ENCODE measurements at regions not wholly inside any gene's neighbourhood (a gene's known extent, or its start where the extent isn't known, plus 50 kb on each side); places are given as distances from the start of the nearest gene placed in this dataset.

DNA sequence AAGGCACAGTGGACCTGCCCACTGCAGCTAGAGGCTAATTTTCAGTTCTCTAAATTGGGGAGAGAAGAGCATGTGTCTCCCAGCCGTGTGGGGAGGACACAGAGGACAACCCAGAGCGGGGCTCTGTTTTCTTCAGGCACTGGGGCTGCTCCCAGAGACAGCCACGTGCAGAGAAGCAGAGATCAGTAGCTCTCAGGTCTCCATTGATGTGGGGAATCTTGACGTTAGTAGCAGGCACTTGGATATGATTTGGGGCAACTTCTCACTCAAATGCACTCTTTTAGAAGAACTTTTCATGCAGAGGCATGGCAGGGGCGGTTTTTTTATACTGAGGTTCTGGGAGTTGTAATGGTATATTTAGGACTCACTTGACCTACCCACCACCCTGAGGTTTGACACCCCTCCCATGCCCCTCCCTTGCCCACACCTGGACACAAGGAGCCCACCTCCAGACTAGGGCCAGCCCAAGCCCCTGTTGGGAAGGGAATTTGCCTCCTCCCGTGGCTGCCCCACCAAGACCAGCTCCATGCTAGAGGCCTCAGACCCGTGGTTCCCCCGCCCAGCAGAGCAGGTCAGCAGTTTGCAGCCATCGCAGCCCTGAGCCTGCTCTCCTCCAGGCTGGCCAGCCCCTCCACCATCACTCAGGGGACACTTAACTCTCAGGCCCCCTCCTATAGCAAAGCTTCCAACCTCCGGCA is 94.2 kb upstream of the RTL6 start:
- DNase-seq (ENCODE audit: low read depth in 2 of 2): no peak

DNA sequence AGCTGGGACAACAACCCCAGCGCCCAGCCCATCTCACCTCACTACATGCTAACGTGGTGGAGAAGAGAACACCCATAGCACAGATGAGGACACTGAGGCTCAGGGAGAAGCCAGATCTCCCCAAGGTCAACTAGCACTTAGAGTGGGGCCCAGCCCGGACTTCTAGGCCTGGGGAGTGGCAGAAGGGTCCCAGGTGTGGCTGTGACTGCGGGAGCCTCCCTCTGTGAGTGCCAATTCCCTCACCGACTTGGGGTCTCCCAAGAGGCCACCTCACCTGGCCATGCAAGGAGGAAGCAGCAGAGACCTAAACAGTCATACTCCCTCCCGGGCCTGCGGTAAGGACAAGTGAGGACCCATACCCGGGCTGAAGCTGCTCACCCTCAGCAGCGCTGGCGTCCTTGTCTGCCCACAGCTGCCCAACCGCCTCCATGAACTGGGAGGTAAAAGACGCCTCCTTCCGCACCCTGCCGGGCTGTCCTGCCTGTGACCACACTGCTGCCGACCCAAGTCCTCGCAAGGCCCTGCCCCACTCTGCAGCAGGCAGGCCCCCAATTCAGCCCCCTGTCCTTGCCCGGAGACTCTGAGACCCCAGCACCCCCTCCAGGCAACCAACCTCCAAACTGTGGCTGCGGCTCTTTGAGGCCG is 93.2 kb upstream of the RTL6 start:
- no peak for DNase-seq (ENCODE audit: low read depth in 2 of 2)

DNA sequence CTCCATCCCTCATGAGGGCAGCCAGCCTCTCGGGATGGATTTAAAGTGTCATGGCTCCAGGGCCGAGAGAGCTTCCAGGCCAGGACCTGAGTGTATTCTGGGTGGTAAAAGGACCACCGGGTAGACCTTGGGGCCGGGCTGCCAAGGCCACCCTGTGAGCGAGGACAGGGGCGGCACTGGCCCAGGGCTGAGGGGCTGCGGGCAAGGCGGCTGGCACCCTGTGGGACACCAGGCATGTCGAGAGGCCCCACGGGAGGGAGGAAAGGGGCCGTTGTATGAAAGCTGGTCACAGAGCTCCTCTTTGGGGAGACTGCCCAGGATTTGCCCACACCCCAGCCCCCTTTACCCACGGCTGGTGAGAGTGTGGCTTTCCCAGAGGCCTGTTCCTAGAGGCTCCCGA is 92.3 kb upstream of the RTL6 start:
- no peak for DNase-seq (ENCODE audit: low read depth in 2 of 2)

DNA sequence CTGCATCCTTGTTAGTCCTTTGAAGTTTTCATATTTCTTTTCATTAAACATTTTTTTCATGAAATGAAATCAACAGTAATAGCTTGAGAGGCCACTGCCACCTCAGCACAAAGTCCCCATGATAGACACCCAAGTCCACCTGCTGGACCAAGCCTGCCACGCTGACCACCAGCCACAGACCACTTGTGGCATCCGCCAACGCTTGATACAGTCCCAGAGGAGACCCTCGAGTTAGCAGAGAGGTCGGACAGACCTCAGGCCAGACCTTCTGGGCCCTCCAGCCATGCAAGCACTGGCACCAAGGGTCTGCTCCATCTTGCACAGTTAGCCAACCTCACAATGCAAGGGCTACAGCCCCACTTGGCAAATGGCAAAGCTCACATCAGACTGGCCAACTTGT is 91.8 kb upstream of the RTL6 start:
- DNase-seq (ENCODE audit: low read depth in 2 of 2): no peak

DNA sequence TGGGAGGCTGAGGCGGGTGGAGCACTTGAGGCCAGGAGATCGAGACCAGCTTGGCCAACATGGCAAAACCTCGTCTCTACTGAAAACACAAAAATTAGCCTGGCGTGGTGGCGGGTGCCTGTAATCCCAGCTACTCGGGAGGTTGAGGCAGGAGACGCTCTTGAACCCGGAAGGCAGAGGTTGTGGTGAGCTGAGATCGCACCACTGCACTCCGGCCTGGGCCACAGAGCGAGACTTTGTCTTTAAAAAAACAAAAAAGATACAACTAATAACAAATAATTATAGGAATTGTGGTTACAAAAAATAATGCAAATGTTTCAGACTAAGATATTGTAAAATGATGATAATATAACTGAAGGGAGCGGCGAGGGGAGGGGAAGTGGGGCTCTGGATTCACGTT is 90.3 kb upstream of the RTL6 start:
- no peak for DNase-seq (ENCODE audit: low read depth in 2 of 2)

DNA sequence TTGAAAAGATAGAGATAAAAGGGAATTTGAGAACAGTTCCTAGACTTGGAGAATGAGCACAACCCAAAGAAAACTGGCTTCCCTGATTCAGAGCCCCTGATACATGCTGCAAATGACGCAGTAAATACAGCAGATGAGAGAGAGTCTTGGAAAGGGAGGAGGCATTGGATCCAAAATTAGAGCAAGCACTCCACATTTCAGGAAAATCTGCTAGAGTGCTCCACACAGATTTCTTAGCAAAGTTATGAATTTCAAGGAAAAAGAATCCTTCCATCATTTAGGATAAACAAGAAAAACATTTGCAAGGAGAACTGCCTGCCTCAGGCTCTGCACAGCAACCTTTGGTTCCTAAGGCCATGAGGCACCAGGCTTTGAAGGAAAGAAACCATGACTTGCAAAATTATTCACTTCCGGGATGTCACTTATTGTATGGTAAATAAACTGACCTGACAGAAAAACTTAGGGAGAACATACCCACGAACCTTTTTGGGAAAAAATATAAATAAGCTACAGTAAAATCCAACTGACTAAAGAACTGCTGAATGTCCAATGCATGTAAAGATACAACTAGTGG is 89.8 kb upstream of the RTL6 start:
- no peak for DNase-seq (ENCODE audit: low read depth in 2 of 2)

DNA sequence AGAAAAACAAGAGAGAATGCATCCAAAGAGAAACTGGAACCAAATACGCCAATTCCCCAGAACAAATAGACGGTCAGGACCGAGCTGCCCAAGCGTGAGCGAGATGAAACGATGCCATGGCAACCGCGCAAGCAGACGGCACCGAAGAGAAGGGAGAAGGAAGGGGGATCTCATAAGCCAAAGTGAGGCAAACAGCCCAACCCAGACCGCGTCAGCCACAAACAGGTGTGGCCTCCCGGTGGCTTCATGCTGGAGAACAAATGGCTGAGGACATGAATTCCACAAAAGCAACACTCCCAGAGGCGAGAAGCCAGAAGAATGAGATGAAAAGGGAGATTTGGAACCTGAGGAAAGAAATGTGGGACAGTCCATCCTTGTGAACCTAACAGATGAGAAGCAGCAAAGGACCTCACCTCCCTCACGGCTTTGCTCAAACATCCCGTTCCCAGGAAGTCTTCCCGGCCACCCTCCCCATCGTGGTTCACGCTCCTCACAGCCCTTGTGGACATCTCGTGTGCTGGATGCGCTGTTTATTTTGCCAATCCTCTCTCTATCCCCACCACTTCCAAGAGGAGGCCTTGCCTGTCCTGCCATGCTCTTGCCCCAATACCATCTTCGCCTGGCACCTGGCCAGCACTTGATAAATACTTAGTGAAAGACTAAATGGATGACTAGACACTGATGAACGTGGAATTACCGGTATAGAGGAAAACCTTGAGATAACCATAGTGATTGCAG is 89.1 kb upstream of the RTL6 start:
- DNase-seq (ENCODE audit: low read depth in 2 of 2): no peak

DNA sequence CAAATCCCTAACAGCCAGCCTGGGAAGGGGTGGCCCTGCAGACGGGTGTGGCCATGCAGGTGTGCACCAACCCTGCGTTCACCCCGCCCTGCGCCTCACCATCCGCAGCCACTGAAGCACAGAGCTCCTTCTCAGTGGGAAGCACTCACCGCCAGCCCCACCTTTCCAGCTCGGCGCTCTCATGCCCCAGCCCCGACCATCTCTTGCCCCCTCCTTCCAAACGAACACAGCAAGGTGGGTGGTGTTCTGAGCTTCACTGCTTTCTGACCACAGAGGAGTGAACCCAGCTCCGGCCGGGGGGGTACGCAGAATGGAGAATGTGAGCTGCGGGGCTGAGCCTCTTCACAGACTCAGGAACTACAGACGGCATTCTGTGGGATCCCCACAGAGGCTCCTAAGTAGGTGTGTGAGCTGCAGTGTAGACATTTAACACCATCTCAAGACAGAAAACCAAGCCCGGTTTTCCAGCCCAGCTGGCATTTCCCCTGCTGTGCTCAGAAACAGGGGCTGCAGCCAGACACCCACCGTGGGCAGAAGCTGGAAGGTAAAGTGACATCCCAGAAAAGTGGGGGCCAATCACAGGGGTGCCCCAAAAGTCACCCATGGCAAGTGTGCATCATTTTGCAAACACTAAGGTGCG is 88.4 kb upstream of the RTL6 start:
- DNase-seq (ENCODE audit: low read depth in 2 of 2): no peak

DNA sequence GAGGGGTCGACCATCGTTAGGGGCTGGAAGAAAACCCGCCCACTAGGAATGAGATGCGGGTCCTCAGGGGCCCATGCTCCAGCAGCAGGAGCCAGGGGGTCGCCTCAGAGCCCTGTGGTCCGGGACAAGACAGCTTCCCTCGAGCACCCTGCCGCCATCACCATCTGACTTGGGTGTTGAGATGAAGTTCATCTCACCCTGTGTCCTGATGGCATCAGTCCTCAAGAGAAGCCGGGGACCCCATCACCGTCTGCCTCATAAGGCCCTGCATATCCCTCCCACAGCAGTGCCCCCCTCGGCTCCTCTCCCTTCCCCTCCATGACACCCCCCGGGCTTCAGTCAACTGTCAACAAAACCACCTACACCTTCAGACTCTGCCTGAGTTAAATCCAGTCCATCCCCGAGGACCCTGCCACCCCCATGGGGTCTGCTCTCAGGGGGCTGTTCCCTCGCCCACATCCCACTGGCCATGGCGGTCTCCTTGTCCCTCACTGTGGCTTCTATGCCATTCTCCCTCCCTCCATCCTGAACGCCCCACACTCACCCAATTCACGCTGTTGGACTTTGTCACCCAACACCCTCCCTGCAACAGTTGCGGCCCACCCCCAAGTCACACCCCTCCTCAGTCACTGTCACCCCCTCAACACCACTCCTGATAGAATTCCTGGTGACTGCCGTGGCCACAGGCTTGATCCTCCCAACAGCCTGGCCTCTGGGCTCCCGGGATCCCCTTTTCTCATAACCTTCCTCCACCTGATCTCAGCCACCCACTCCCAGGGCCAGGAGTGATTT is 87.7 kb upstream of the RTL6 start:
- DNase-seq (ENCODE audit: low read depth in 2 of 2): no peak

DNA sequence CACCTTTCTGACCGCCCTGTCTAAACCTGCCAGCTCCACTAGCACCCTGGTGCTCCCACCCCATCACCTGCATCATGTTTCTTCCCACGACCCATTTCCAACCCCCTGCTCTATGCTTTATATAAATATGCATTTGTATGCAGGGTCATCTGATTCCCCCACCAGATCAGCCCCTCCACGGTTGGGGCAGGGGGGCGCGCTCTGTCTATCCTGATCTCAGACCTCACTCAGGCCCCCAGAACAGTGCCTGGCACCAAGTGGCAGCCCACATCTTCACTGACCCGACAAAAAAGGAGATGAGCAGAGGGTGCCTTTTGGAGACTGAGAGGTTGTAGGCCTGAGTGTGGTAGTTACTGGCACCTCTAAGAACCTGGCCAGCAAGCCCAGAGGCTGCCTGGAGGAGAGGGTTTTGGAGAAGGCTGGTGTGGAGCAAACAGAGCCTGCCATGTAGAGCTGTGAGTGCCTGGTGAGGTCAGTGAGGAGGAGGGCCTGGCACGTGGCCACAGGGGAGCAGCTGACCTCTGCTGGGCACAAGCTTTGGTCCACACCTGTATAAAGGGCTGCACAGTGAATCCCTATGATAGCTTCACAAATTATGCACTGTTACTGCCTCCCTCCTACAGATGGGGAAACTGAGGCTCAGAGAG is 86.3 kb upstream of the RTL6 start:
- no peak for DNase-seq (ENCODE audit: low read depth in 2 of 2)

DNA sequence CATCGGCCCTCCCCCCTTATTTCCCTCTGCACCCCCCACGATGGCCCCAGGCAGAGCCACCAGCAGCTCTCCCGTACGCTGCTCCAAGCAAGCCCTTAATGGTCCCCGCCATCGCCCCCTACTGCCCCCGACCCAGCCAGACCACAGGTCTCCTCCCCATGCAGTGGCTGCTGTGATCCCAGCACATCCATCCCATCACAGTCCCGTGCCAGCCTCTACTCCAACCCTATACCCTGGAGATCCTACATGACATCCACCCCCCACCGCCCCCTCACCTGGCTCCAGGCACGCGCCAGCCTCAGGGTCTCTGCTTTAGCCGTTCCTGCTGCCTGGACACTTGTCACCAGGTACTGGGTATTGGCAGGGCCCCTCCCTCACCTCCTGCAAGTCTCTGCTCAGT is 85.8 kb upstream of the RTL6 start:
- DNase-seq (ENCODE audit: low read depth in 2 of 2): no peak

DNA sequence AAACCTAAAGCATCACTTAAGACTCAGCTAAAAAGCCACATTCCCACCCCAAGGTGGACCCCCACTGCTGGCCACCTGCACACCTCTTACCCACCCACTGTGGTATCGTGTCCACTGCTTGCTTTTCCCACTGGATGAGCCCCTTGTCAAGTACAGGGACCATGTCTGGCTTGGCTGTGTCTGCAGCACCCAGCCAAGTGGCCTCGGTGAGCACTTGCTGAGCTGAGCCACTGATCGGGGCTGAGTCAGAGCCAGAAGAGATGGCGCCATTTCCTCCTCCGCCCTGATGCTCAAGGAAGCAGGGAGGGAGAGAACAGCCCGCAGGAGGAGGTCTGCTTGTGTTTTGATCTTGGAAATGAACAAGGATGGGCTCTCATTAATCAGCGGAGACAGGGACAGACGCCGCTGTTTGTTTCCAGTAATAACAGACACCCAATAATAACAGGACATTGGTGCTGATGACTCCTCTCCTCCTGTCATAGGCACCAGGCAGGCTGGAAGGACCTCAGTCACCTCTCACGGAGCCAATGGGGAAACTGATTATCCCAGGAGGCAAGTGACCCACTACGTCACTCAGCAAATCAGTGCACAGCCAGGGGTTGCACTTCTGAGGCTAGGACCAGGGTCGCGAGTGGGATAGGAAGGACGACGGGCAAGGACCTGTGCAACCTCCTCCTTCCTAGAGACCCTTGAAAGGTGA is 85.2 kb upstream of the RTL6 start:
- DNase-seq (ENCODE audit: low read depth in 2 of 2): no peak

DNA sequence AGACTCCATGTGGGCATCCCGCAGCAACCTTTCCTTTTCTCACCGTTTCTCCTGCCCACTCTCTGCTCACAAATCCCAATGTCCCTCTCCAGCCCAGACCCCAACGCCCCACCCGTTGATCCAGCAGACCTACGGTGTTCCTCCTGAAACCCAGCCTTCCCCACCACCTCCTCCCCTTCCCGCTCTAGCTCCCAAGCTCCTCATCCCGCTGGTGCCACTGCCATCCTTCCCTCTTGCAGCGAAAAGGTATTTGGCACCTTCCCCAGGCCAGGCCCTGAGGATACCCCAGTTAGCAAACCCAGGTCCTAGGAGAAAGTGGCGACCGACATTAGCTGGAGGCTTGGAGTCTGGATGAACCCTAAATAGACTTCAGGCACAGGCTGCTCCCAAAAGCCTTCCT is 84.0 kb upstream of the RTL6 start:
- no peak for DNase-seq (ENCODE audit: low read depth in 2 of 2)

DNA sequence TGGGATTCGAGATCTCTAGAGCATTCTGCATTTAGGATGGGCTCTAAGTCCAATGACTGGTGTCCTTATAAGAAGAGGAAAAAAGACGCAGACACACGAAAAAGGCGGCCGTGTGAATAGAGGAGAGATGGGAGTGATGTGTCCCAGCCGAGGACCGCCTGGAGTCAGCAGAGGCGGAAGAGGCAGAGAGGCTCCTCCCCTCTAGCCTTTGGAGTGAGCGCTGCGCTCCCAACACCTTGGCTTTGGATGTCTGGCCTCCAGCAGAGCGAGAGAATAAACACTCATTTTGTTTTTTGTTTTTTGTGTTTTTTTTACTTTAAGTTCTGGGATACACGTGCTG is 83.0 kb upstream of the RTL6 start:
- no peak for DNase-seq (ENCODE audit: low read depth in 2 of 2)

DNA sequence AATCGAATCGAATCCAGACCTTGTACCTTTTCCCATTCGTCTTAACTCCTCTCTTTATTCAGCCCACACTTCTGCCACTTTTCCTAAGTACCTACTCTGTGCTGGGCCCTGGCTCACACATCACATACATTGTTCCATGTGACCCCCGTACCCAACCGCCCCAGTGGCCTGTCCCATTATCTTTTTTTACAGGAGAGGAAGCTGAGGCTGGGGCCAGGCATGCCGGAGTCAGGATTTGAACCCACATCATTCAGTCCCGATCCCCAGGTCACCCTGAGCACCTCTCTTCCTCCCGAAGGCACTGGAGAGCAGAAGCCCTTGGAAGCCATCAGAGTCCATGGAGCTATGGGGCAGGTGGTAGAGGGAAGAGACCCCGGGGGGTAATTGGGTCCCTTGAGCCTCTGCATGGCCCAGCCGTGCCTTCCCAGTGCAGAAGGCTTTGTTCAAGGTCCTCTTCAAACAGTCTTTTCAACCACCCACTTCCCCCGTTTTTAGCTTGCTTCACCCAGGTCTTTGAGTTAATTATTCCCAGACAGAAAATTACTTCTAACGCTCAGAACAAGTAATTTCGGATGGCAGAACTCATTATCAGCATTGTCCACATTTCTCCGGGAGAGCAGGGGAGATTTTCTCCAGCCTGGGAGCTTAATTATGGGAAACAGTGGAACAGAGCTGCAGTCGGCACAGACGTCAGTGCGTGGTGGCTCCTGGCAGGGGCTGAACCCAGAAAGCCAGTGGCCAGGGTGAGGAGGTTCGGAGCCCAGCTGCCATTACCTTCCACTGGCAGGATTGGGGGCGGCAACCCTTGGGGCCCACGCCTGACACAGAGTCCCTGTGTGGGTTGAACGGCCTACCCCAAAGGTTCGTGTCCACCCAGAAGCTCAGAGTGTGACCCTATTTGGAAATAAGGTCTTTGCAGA is 82.4 kb upstream of the RTL6 start:
- DNase-seq (ENCODE audit: low read depth in 2 of 2): no peak

DNA sequence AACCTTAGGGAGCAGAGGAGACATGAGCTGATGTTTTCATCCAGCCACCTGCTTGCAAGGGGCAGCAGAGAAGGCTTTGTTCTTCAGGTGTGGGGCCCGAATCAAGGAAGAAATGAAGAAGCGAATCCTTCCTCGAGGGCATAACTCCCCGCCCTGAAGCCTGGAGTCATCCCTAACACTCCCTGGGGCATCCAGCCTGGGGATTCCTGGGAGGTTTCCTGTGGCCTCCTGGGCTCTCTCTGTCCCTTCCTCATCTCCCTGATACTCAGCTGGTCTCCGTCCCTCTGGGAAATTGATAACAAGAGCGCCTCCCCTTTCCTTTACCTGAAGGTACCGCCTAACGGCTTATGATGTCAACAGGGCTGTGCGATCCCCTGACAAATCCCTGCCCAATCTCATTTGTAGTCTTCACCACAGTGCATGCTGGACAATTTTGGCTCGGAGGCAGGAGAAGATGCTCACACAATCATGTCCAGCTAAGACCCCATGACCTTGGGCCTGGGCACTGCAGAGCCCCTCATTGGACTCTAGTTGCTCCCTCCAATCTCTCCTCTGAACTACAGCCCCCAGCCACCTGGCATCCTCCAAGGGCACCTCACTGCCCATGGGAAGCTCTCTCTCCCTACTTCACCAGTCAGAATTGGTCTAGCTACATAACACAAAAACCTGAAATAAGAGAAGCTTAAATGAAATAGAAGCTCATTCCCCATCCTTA is 80.6 kb upstream of the RTL6 start:
- DNase-seq (ENCODE audit: low read depth in 2 of 2): no peak

DNA sequence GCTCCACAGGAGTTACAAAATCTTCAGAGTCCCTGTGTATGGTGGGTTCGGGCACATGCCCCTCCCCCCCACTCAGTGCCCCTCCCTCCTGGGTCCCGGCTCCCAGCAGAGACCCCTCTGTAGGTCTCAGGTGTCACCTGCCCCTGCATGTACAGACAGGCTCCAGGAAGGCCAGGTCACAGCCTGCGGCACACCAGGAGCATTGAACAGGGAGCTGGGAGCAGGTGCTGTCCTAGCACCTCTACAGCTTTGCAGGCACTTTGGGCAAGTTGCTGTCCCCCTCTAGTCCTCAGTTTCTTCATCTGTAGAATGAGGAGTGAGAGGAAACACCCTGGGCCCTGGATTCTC is 80.1 kb upstream of the RTL6 start:
- no peak for DNase-seq (ENCODE audit: low read depth in 2 of 2)

DNA sequence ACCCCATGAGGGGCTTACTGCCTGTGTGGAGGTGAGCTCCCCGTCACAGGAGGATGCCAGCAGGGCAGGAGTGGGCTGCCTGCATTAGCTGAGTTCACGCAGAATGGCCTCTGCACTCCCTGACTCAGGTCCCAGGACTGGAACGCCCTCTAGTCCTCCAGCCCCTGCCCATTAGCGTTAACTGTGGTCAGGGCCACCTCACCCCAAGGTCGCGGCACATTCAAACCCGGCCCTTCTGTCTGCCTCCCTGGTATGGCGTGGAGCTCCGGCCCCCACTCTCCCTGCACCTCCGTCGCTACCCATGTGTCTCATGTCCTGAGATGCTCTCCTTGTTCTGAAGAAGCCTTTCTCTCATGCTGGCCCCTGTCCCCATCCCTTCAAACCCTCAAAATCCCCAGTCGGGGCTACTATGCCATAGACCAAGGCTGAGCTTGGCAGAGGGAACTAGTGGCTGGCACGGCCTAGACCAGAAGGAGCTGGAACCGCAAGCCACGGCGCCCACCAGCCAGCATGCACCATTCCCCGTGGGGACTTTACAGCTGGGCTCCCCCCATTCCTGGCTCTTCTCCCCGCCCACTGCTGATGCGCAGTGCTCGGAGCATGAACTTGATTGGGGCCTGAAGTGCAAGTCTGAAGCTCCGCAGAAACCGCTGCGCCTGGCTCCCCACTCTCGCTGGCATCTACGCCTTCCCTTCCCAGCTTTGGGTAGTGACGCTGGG is 79.5 kb upstream of the RTL6 start:
- DNase-seq (ENCODE audit: low read depth in 2 of 2): no peak
